LNCaP clone FGC (cell line): ENCODE measurements at regions not wholly inside any gene's neighbourhood (a gene's known extent, or its start where the extent isn't known, plus 50 kb on each side); places are given as distances from the start of the nearest gene placed in this dataset.

ENCODE experiments used
- DNase-seq: peaks from one replicate; pipeline ENCODE4 v3.0.0-alpha.2; 2011; ENCODE audit warnings: low read depth
- H3K4me3 ChIP-seq: 2 replicates; pipeline ENCODE4 v1.5.1; 2011; ENCODE audit warnings: mild to moderate bottlenecking, low read depth, low read length, control low read depth
- TF ChIP-seq, protein P1 (sequence below): IDR thresholded peaks from 2 replicates; pipeline ENCODE4 v1.5.1; 2012; ENCODE audit warnings: mild to moderate bottlenecking; ENCODE audit not compliant: control insufficient read depth, insufficient read depth; ENCODE audit errors: extremely low read depth

DNA sequence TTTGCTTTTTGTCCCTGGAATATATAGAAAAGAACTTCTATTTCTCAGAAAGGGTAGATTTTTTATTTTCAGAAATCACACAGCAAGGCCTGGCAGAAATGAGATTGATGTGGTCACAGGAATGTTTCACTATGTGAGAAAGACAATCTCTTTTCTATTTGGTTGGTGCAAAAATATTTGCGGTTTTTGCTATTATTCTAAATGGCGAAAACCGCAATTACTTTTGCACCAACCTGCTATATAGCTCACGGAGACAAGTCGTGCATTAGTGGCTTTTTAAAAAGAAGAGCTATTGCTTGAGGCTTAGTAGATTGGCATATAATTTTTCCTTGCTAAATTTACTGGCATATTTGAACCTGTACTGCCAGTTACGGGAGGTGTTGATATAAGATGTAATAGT is 100.4 kb downstream of the ITM2A start:
- TF ChIP-seq, protein P1, sequence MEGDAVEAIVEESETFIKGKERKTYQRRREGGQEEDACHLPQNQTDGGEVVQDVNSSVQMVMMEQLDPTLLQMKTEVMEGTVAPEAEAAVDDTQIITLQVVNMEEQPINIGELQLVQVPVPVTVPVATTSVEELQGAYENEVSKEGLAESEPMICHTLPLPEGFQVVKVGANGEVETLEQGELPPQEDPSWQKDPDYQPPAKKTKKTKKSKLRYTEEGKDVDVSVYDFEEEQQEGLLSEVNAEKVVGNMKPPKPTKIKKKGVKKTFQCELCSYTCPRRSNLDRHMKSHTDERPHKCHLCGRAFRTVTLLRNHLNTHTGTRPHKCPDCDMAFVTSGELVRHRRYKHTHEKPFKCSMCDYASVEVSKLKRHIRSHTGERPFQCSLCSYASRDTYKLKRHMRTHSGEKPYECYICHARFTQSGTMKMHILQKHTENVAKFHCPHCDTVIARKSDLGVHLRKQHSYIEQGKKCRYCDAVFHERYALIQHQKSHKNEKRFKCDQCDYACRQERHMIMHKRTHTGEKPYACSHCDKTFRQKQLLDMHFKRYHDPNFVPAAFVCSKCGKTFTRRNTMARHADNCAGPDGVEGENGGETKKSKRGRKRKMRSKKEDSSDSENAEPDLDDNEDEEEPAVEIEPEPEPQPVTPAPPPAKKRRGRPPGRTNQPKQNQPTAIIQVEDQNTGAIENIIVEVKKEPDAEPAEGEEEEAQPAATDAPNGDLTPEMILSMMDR: no peak

GRCh38 chrX:79263550-79263949 is 103.6 kb downstream of the ITM2A start:
- DNase-seq: no peak
- H3K4me3 ChIP-seq: no peak overlapping the region
- TF ChIP-seq, protein P1: no peak

More for the DNA sequence above, 100.4 kb downstream of the ITM2A start:
- H3K4me3 ChIP-seq: no peak overlapping the region
- no peak for DNase-seq

- TF ChIP-seq, protein P1: no peak
- DNase-seq: no peak
- no peak overlapping the region for H3K4me3 ChIP-seq
These were observed 108.0 kb downstream of the ITM2A start for GRCh38 chrX:79259073-79259689.

DNA sequence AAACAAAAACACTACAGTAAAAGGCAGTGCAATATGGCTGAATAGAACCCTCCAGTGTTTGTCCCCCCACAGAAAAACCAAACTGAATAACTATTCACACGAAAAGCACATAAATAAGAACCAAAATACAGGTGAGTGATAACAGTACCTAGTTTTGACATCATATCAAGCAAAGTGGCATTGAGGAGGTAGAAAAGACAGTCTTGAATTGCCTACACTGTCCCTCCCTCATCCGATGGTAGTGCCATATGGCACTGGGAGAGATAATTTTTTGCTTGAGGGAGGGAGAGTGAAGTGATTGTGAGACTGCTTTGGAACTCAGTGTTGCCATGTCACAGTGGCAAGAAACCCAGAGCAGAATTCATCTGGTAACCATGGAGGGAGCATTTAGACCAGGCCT is 99.2 kb downstream of the GPR174 start:
- DNase-seq: no peak
- TF ChIP-seq, protein P1: no peak
- no peak overlapping the region for H3K4me3 ChIP-seq

- no peak overlapping the region for H3K4me3 ChIP-seq
- TF ChIP-seq, protein P1: no peak
- no peak for DNase-seq
These were observed 91.4 kb downstream of the GPR174 start for GRCh38 chrX:79235899-79236298.

- TF ChIP-seq, protein P1: no peak
- DNase-seq: no peak
- no peak overlapping the region for H3K4me3 ChIP-seq
These were observed 87.2 kb downstream of the GPR174 start for GRCh38 chrX:79231662-79232061.
